Esophagus muscularis mucosa (tissue), 3 donors: ENCODE measurements at regions not wholly inside any gene's neighbourhood (a gene's known extent, or its start where the extent isn't known, plus 50 kb on each side); places are given as distances from the start of the nearest gene placed in this dataset.

Experiments used
- CTCF ChIP-seq, 3 experiments: fragments of 200-600 bp in 2 of 3; fragments of 450-650 bp in 1 of 3; sonication (generic) in 2 of 3; IDR thresholded peaks; one replicate each; pipeline ENCODE4 v1.5.1; 2017 to 2019; ENCODE audit warnings: antibody characterized with exemption in 3 of 3, mild to moderate bottlenecking in 2 of 3, moderate library complexity in 1 of 3
- POLR2A ChIP-seq: fragments of 450-650 bp; IDR thresholded peaks from one replicate; pipeline ENCODE4 v1.6.1; 2017; ENCODE audit warnings: antibody characterized with exemption, moderate library complexity, mild to moderate bottlenecking, low read depth

- TF ChIP-seq CTCF (IDR thresholded peaks at IDR 0.05) (no peak), POLR2A (no peak)
Observed at GRCh38 chr1:22388671-22389450, 62.8 kb upstream of the ZBTB40 start.
